ENCODE measurements at regions not wholly inside any gene's neighbourhood (a gene's known extent, or its start where the extent isn't known, plus 50 kb on each side); places are given as distances from the start of the nearest gene placed in this dataset.

GRCh38 chr3:25073423-25073822, 354.6 kb upstream of the RARB start:
- no peak overlapping the region for H3K4me3 ChIP-seq (ENCODE audit: control insufficient read depth, low read depth, low read length)
- TF ChIP-seq, protein P1, sequence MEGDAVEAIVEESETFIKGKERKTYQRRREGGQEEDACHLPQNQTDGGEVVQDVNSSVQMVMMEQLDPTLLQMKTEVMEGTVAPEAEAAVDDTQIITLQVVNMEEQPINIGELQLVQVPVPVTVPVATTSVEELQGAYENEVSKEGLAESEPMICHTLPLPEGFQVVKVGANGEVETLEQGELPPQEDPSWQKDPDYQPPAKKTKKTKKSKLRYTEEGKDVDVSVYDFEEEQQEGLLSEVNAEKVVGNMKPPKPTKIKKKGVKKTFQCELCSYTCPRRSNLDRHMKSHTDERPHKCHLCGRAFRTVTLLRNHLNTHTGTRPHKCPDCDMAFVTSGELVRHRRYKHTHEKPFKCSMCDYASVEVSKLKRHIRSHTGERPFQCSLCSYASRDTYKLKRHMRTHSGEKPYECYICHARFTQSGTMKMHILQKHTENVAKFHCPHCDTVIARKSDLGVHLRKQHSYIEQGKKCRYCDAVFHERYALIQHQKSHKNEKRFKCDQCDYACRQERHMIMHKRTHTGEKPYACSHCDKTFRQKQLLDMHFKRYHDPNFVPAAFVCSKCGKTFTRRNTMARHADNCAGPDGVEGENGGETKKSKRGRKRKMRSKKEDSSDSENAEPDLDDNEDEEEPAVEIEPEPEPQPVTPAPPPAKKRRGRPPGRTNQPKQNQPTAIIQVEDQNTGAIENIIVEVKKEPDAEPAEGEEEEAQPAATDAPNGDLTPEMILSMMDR (conservative IDR thresholded peaks at IDR 0.05; ENCODE audit: control insufficient read depth, insufficient read depth, low read depth, low read length) = no peak
- DNase-seq (ENCODE audit: low read depth) = no peak

- TF ChIP-seq, protein P1 (conservative IDR thresholded peaks at IDR 0.05; ENCODE audit: control insufficient read depth, insufficient read depth, low read depth, low read length) = no peak
- no peak for DNase-seq (ENCODE audit: low read depth)
- H3K4me3 ChIP-seq (ENCODE audit: control insufficient read depth, low read depth, low read length) = no peak overlapping the region
These were observed 353.9 kb upstream of the RARB start for GRCh38 chr3:25074149-25074548.

- peak; percentile 41 for DNase-seq (ENCODE audit: low read depth)
These were observed 347.6 kb upstream of the RARB start for GRCh38 chr3:25080461-25080860.

GRCh38 chr3:25084016-25084415, 344.0 kb upstream of the RARB start:
- no peak overlapping the region for H3K4me3 ChIP-seq (ENCODE audit: control insufficient read depth, low read depth, low read length)
- TF ChIP-seq, protein P1 (conservative IDR thresholded peaks at IDR 0.05; ENCODE audit: control insufficient read depth, insufficient read depth, low read depth, low read length) = no peak
- DNase-seq (ENCODE audit: low read depth) = no peak

More at GRCh38 chr3:25080461-25080860, 347.6 kb upstream of the RARB start:
- TF ChIP-seq, protein P1 (conservative IDR thresholded peaks at IDR 0.05; ENCODE audit: control insufficient read depth, insufficient read depth, low read depth, low read length) = no peak
- no peak overlapping the region for H3K4me3 ChIP-seq (ENCODE audit: control insufficient read depth, low read depth, low read length)

DNA sequence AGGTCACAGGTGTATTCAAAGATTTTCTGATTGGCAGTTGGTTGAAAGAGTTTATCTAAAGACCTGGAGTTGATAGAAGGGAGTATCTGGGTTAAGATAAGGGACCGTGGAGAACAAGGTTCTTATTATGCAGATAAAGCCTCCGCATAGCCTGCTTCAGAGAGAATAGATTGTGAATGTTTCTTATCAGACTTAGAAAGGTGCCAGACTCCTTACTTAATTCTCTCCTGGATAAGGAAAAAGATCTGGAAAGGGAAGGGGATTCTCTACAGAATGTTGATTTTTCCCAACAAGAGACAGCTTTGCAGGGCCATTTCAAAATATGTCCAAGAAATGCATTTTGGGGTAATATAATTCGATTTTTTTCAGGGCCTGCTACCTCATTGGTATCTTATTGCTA, 341.3 kb upstream of the RARB start:
- no peak overlapping the region for H3K4me3 ChIP-seq (ENCODE audit: control insufficient read depth, low read depth, low read length)
- TF ChIP-seq, protein P1 (conservative IDR thresholded peaks at IDR 0.05; ENCODE audit: control insufficient read depth, insufficient read depth, low read depth, low read length) = no peak
- DNase-seq (ENCODE audit: low read depth) = no peak

DNA sequence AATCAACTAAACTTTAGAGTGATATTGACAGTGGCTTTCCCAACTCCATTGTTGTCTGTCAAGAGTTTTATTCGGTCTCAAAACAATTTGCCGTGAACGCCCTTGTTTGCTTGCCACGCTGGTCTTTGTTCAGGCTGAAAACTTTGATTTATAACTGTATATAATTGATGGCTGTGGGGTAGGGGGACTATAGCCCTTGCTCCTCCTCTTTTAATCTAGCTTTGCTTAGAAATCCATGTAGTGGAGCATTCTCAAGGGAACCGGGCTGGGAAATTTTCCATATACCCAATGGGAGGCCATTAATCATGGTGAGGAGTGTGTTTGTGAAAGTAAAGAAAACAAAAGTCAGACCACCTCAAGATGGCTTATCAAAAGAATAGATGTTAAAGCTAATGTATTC, 339.8 kb upstream of the RARB start:
- DNase-seq (ENCODE audit: low read depth) = no peak
- no peak overlapping the region for H3K4me3 ChIP-seq (ENCODE audit: control insufficient read depth, low read depth, low read length)
- TF ChIP-seq, protein P1 (conservative IDR thresholded peaks at IDR 0.05; ENCODE audit: control insufficient read depth, insufficient read depth, low read depth, low read length) = no peak
